ENCODE measurements at regions not wholly inside any gene's neighbourhood (a gene's known extent, or its start where the extent isn't known, plus 50 kb on each side); places are given as distances from the start of the nearest gene placed in this dataset.
"Not testable (repeated sequence)": the region's sequence is repeated elsewhere in the genome, so short reads cannot be mapped to it uniquely, and the experiment has no call there.

DNA sequence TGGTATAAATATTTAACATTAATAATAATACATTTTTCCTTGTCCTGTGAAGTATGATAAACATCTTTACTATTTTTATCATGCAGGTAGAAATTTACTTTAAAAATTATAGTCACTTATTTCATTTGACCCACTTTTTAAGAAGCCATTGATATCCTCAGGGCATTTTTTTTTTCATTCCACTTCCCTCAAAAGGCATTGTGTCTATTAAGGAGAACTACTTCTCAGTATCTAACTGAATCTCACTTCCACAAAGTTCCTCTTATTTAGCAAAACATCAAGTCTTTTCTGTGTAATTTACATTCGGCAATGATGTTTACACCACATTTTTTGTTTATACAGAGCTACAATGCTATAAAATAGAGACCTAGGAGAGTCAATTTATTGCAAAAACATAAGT lies 388.2 kb upstream of the AKR1E2 start:
- no peak for DNase-seq (ENCODE audit: low spot score)

GRCh38 chr10:4437061-4437460 lies 388.9 kb upstream of the AKR1E2 start:
- DNase-seq (ENCODE audit: low spot score): no peak

- DNase-seq (ENCODE audit: low spot score): no peak
These were observed 389.9 kb upstream of the AKR1E2 start for GRCh38 chr10:4436103-4436502.

GRCh38 chr10:4434516-4435071 lies 391.4 kb upstream of the AKR1E2 start:
- no peak for DNase-seq (ENCODE audit: low spot score)

- no peak for DNase-seq (ENCODE audit: low spot score)
These were observed 391.9 kb upstream of the AKR1E2 start for GRCh38 chr10:4434105-4434504.

DNA sequence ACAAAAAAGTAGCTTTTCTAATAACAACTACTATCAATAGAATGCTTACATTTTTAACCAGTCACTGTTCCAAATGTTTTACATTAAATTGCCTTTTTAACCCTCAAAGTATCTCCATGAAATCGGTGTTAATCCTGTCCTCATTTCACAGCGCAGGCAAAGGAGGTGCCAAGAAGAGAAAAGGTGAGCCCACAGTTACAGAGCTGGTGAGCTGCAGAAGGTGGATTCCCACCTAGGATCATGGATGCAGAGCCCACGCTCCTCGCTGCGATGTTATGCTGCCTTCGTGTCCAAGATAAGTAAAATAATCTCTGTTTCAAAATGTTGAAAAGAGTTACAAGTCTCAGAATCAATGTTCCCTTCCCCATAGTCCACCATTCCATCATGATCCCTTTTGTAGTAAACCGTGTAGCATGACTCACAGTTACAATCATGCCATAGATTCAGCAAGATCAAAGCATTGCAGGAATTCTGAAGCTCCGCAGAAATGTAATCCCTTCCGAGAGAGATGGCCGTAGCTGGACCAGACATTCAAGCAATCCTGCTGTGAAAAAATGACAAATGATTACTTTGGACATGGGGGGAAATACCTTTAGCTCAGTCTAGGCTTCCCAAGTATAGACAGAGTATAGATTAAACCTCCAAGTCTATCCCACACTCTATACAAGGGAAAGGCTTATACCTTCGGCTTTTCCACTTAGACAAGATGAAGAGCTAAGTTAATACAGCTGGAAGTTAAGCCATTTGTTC lies 394.7 kb upstream of the AKR1E2 start:
- DNase-seq (ENCODE audit: low spot score): no peak

- no peak for DNase-seq (ENCODE audit: low spot score)
These were observed 396.4 kb upstream of the AKR1E2 start for GRCh38 chr10:4429571-4429970.

DNA sequence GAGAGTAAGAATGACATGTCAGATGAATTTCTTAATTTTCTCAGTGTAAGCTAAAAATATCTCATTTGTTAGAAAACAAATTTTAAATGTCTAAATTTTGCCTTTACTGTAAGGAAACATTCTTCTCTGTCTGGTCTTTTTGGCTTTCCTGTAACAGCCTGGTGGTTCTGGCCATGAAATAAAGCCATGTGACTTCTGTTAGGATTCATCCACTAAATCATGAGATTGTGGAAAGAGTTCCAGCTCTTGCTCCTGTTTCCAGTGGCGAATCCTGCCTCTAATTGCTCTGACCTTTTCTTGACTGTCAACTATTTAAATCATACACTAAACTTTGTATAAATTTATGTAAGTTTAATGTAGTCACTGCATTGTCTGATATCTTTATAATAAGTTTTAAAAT lies 398.5 kb upstream of the AKR1E2 start:
- DNase-seq (ENCODE audit: low spot score): no peak

- no peak for DNase-seq (ENCODE audit: low spot score)
These were observed 399.1 kb upstream of the AKR1E2 start for GRCh38 chr10:4426866-4427265.

- DNase-seq (ENCODE audit: low spot score): no peak
These were observed 416.7 kb upstream of the AKR1E2 start for GRCh38 chr10:4409319-4409718.

DNA sequence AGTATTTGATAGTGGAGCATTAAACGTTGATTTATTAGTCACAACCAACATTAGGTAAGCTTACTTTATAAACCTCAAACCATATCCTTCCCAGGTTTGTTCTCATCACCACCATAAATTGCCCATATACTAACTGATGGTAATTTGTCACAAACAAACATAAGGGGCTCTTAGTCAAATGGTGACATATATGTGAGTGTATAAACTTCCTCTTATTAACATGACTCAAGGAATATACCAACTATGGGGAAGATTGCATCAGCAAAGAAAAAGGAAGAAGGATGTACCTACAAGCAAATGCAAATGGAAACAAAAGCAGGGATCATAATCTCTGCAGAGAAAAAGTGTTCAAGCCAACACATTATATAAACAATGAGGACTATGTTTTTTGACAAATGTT lies 418.2 kb upstream of the AKR1E2 start:
- no peak for DNase-seq (ENCODE audit: low spot score)

- no peak for DNase-seq (ENCODE audit: low spot score)
These were observed 420.2 kb upstream of the AKR1E2 start for GRCh38 chr10:4405828-4406227.

- no peak for DNase-seq (ENCODE audit: low spot score)
These were observed 422.3 kb upstream of the AKR1E2 start for GRCh38 chr10:4403638-4404252.

DNA sequence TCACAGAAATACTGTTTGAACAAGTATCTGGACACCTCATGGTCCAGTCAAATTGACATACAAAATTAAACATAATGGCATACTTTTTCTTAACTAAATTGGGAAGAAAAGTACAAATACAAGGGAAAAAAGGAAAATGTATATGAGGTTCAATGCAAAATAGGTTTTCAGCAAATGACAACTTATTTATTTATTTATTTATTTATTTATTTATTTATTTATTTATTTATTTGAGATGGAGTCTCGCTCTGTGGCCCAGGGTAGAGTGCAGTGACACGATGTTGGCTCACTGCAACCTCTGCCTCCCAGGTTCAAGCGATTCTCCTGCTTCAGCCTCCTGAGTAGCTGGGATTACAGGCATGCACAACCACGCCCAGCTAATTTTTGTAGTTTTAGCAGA lies 424.9 kb upstream of the AKR1E2 start:
- not testable (repeated sequence) for DNase-seq (ENCODE audit: low spot score)

DNA sequence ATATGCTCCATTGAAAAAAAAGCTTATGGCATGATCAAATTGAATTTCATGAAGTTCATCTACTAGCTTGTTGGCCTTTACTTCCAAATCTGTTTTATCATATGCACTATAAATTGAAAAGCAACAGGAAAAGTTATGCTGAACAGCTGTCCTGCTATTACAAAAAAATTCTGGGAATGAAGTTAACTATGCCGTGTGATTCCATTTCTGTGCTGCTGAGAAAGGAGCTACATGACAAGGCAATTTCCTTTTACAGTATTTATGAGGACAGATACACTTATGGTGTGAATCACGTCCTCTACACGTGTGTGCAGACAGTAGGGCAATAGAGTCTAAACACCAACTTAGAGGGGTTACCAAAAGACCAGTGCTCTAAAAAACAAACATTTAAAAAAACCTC lies 426.5 kb upstream of the AKR1E2 start:
- no peak for DNase-seq (ENCODE audit: low spot score)

- no peak for DNase-seq (ENCODE audit: low spot score)
These were observed 427.4 kb upstream of the AKR1E2 start for GRCh38 chr10:4398602-4399001.

DNA sequence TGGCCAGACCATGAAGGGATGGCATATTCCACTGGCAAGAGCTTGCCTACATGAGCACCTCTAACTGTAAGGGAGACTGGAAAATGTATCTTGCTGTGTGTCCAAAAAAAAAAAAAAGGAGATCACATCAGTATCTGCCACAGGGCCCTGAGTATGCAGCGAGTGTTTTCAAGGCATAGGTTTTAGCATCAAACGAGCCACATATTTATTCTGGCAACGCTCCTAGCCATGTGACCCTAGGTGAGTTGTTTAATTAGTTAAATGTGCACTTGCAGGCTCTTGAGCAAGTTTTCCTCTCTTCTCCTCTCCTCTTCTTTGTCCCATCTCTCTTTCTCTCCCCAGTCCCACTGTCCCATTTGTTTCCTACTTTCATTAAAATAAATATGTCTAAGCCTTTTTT lies 428.7 kb upstream of the AKR1E2 start:
- DNase-seq (ENCODE audit: low spot score): no peak

- no peak for DNase-seq (ENCODE audit: low spot score)
These were observed 429.4 kb upstream of the AKR1E2 start for GRCh38 chr10:4396401-4397283.

GRCh38 chr10:4395731-4396130 lies 430.3 kb upstream of the AKR1E2 start:
- DNase-seq (ENCODE audit: low spot score): no peak

DNA sequence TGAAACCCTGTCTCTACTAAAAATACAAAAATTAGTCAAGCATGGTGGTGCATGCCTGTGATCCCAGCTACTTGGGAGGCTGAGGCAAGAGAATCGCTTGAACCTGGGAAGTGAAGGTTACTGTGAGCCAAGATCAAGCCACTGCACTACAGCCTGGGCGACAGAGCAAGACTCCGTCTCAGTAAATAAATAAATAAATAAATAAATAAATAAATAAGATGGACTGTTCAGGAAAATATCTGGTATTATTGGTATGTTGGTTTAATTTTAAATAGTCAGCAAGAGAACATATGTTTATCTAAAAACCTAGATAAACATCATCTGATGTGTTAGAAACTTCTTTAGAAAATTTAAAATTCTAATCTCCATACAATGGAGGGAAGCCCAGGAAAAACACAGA lies 431.6 kb upstream of the AKR1E2 start:
- not testable (repeated sequence) for DNase-seq (ENCODE audit: low spot score)

DNA sequence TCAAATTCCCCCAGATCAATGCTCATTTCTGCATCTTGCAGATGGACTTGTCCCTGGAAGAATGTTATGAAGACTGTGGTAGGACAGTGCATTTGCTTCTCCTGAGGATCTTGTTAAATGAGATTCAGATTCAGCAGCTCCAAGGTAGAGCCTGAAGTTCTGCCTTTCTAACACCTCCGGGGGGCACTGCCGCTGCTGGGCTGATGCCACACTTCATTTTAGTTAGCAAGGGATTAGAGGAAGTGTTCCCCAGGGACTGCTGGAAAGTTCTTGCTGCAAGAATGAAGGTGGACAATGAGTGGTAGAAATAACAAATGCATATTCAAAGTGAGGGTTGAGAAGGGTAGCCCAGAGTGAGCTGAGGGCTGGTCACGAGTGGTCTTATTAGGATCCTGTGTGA lies 434.3 kb upstream of the AKR1E2 start:
- no peak for DNase-seq (ENCODE audit: low spot score)

DNA sequence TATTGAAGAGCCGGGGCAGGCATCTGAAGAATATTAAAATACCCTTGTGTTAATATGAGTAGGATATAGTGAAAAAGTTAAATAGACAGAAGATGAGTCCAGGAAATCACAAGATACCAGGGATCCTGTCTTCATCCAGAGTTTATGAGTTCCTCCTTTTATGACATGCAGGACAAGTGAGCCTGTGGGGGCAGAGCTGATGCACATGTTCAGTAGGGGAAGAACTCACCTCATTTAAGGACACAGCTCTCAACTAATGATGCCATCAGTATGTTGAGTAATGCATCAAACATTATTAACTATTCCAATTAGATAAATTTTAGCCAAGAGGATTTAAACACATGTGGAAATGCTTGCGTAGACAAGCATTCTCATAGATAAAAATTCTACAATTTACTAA lies 435.8 kb upstream of the AKR1E2 start:
- no peak for DNase-seq (ENCODE audit: low spot score)
